ENCODE measurements at regions not wholly inside any gene's neighbourhood (a gene's known extent, or its start where the extent isn't known, plus 50 kb on each side); places are given as distances from the start of the nearest gene placed in this dataset.

- no peak for FAIRE-seq
Measured at GRCh38 chr14:53537422-53538315, 384.5 kb upstream of the DDHD1 start.

DNA sequence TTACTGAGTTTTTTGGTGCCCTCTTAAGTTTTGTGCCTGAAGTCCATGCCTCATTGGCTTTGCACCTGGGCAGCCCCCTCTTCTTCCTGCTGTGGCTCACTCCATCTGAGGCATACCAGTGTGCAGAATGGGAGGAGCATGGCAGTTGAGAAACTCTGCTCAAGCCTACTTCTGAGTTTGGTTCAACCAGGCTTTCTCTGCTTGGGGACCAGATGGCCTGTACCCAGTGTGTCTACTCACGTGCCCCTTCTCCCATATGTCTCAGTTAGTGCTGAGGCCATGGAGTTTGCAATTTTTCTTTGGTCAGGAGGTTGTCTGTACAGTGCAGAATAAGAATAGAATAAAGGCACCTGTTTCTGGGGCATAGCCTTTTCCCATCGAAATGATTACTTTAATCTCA is 383.3 kb upstream of the DDHD1 start:
- FAIRE-seq = no peak

DNA sequence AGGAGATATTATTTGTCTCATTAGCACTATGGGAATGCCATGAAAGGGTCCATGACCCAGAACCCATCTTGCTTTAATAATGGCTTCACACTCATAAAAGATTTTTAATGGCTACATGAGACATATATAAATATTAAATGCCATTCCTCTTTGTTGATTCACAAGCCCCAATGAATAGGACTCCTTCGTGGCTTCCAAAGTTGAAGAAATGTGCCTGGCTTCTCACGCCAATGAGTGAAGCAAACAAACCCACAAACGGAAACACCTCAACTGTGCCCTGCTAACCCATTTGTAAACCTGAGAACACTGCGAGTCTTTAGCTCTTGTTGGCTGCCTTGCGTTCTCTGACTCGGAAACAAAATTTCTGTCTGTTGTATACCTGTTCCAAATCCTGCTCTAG is 381.7 kb upstream of the DDHD1 start:
- FAIRE-seq = no peak

- FAIRE-seq = no peak
Measured at GRCh38 chr14:53533384-53533970, 380.4 kb upstream of the DDHD1 start.

- FAIRE-seq = no peak
Measured at GRCh38 chr14:53532853-53533252, 379.7 kb upstream of the DDHD1 start.

GRCh38 chr14:53531730-53532129 is 378.6 kb upstream of the DDHD1 start:
- FAIRE-seq = no peak

DNA sequence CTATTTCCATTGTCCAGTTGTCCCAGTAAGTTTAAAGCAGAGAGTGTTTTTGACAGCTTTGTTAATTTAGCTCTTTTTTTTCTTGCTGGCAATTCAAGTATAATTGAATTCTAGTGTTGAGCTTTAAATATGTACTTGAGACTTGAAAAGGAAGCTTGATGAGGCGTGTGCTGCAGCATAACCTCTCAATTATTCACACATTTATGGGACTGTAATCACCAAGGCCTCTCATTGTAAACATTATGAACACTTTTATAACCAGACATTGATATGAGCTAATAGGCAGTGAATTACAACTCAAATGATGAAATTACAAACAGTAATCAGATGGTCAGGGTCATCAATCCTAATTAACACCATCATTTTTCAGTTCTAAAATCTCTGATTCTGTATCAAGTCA is 378.0 kb upstream of the DDHD1 start:
- no peak for FAIRE-seq

- FAIRE-seq = no peak
Measured at GRCh38 chr14:53529519-53529918, 376.4 kb upstream of the DDHD1 start.

DNA sequence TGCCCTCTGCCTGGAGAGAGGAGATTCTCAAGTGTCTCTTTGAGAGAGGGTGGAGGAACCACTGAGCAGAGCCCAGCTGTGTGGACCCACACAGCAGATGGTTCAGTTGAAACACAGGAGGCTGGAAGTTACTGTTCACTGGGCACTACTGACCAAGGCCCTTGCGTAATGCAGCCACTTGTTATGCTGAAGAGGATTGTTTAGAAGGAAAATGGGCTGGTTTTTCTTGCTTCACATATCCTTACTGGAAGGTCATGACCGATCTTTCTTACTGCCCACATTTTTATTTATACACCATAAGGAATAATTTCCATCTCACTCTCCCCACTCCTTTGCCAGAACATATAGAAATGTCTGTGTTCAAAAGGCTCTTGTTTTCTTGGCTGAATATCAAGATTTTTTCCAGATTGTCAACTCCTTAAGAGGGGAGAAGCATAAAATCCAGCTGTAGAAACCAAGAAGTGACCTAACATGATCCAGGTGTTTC is 375.1 kb upstream of the DDHD1 start:
- no peak for FAIRE-seq

- no peak for FAIRE-seq
Measured at GRCh38 chr14:53526200-53526599, 373.1 kb upstream of the DDHD1 start.

DNA sequence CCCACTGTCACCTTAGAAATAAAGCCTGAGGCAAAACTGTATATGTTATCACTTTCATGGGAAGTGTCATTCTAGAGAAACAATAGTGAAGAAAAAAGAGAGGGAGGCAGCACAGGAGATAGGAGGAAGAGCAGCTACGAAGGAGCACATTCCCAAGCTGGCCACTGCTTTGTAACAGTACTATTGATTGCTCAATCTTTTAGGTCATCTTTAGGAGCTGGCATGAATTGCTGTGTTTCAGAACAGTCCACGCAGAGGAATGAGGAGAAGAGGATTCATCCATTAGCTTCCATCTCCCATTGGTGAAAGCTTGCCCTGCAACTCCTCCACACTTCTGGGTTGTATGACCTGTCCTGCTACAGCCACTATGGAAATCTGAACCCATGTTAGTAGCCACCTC is 372.5 kb upstream of the DDHD1 start:
- FAIRE-seq = no peak

- no peak for FAIRE-seq
Measured at GRCh38 chr14:53524391-53524790, 371.3 kb upstream of the DDHD1 start.

DNA sequence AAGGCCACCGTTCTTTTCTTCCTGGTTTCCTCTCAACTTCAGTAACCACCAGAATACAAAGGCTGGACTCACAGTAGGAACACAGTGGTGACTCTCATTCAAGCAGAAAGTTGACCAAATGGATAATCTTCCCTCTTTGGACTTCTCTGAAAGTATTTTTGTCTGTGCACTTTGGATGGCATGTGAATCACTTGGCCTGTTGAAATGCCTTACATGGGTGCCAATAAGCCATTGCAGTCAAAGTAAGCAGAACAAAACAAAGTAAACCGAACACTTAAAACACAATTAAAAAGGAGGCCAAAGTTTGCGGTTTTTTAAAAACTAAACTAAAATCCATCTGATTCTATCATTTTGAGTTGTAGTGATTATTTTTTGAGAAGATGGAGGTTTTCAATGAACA is 370.1 kb upstream of the DDHD1 start:
- no peak for FAIRE-seq

DNA sequence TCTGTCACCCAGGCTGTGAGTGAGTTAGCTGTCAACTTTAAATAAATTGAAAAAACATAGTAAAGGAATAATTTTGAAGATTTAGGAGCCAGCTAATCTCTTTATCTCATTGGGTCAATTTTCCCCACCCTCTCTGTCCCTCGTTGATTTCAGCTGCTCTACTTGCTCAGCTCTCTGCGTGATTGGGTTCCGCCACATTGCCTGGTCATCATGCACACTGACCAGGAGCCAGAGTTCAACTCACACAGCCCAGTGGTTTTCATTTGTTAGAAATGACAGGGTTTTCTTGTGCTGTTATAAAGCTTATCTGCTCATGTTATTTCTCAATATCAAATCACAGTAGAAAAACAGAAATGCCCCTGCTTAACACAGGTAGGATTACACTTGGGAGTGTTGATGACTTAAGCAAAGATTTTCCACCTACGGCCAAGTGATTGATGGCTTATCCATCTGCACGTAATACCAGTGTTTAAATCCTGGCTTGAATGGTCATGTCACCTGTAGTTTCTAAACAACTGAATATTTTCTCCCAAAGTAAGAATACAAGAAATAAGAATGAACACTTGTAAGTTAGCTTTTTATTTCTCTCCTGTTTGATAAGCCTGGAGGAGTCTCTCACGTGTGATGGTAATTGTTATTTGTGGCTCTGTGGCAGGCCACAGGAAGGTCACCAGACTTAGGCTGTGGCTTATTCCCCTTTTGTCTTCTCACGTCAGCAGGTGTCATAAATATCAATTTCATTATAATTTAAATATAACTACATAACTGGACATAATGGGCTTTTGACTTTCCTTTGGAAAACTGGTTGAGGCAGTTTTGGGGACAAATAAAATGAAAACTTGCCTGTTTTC is 367.2 kb upstream of the DDHD1 start:
- no peak for FAIRE-seq

DNA sequence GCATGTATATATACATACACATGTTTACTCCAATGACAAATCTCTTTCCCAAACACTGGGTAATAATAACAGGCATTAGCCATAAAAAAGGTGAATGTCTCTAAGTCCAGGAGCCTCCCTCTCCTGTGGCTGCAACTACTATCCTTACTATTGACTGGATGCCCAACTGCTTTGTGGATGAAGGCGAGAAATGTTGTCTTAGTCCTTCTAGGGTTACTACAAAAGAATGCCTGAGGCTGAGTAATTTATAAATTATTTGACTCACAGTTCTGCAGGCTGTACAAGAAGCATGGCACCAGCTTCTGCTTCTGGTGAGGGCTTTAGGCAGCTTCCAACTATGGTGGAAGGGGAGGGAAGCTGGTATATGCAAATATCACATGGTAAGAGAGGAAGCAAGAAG is 366.0 kb upstream of the DDHD1 start:
- no peak for FAIRE-seq

DNA sequence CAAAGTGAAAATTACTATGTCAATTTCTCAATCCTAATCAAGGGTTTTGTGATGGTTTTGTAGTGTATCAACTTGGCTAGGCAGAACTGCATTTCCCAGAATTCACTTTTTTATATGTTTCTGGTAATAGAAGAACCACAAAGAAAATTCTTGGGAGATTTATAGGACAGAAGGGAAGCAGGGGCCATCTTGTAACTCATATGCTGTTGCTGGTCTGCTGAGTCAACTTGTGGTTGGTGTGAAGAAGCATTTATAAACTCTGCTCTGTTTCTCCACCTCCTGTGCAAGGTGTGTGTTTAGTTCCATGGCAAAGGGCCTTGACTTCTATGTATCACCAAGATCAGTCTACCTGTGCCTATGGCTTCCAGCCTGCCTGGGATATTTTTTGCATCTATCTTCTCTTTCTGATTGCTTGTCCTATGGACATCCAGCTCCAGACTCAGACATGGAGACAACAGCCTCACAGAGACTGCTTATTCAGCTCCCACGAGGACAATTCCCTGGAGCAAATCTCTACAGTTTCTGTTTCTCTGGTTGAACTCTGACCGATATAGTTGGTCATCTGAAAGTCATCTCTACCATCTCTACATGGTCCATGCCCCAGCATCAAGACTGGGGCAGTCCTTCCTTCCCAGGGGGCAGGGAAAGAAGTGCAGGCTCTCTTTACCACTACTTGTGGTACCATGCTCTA is 364.3 kb upstream of the DDHD1 start:
- FAIRE-seq = no peak

- no peak for FAIRE-seq
Measured at GRCh38 chr14:53516261-53516774, 363.2 kb upstream of the DDHD1 start.

DNA sequence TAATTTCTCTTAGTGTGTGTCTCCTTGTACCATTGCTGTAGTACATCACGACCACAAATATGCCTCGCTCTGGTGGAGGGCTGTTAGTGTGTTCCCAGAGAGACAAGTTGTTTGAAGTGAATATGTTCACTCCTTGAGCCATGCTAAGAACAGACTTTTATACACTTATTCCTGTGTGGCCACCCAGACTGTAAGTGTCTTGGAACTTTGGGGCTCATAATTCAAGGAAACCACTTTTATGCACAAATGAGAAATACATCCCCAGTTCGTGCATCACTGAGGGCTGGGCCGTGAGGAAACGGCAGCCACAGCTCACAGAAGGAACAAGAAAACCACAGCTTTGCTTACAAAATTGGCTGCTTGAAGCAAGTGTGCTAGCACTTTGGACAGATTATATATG is 362.2 kb upstream of the DDHD1 start:
- FAIRE-seq = no peak

DNA sequence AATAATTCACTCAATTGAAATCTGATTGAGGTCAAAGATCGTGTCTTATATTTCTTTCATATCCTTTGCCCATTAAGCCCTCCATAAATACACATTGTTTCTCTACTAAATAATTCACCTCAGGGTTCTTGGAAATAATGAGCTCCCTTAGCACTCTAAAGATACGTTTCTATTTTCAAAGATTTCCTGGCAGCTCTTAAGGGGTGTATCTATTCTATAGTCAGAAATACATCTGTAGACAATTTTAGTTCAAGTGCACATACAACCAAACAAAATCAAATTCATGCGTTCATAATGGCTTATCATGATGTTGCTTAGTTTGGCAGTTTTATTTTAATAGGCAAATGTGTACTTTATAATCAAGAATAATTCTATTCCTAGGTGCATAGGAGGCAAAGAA is 361.1 kb upstream of the DDHD1 start:
- FAIRE-seq = no peak

- no peak for FAIRE-seq
Measured at GRCh38 chr14:53510281-53510912, 357.3 kb upstream of the DDHD1 start.

DNA sequence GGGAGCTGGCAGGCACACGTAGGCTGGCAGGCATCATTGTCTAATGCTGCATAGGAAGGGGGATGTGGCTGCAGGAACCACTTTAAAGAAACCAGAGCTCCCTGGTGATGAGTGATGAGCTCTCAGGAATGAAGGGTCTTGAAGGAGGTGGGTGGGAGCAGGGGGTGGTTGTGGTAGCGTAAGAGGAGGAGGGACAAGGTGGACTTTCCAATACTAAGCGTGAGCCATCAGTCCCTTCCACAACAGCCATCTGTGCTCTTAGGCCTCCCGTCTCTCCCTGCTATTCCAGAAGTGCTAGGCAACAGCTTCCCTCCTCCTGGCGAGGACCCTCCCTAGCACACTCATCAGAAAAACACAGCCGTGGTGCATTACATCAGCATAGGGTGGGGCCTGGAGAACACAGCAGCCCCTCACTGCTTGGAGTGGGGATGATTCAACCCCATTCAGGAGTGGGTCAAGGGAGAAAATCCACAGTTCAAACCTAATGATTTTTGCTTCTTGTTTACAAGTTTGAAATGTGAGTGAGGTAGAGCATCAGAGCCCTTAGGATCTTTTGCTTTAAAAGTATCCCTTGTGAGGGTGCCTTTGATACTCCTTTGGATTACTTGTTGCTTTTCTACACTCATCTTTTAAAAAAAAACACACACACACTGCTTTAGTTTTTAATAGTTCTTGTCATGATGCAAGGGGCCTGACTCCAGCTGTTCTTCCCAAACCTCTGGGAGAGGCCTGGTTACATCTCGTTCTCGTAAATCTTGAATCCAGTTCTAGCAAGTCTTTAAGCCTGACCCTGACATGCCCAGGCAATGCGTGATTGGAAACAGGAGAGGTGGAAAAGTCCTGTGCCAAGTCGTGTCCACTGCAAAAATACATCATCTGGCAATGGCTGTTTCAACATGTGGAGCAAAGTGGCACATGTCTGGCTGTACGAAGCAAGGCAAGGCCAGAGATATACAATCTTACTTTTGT is 356.4 kb upstream of the DDHD1 start:
- no peak for FAIRE-seq
